H9 (cell line): ENCODE measurements at regions not wholly inside any gene's neighbourhood (a gene's known extent, or its start where the extent isn't known, plus 50 kb on each side); places are given as distances from the start of the nearest gene placed in this dataset.

ENCODE experiments used
- DNase-seq: peaks from one replicate; pipeline ENCODE4 v3.0.0-alpha.2; 2017
- H2AFZ ChIP-seq: one replicate; pipeline ENCODE4 v1.6.1; 2013; ENCODE audit warnings: mild to moderate bottlenecking, low read length, control low read depth, moderate library complexity
- H2AK5ac ChIP-seq: 2 replicates; pipeline ENCODE4 v1.6.1; 2013; ENCODE audit warnings: low read length, control low read depth, mixed read lengths; ENCODE audit not compliant: insufficient read length
- H2BK120ac ChIP-seq: one replicate; pipeline ENCODE4 v1.6.1; 2013; ENCODE audit warnings: low read depth, mild to moderate bottlenecking, low read length, control low read depth, inconsistent platforms; ENCODE audit not compliant: poor library complexity, severe bottlenecking
- H2BK12ac ChIP-seq: 2 replicates; pipeline ENCODE4 v1.6.1; 2013; ENCODE audit warnings: low read length, control low read depth, mixed read lengths, low read depth; ENCODE audit not compliant: insufficient read length
- H2BK15ac ChIP-seq: 2 replicates; pipeline ENCODE4 v1.6.1; 2013; ENCODE audit warnings: low read depth, low read length, control low read depth
- H2BK20ac ChIP-seq: one replicate; pipeline ENCODE4 v1.6.1; 2013; ENCODE audit warnings: low read depth, mild to moderate bottlenecking, low read length, control low read depth, inconsistent platforms; ENCODE audit not compliant: poor library complexity, severe bottlenecking
- H2BK5ac ChIP-seq: 2 replicates; pipeline ENCODE4 v1.6.1; 2013; ENCODE audit warnings: low read length, control low read depth, mixed read lengths; ENCODE audit not compliant: insufficient read length
- H3K14ac ChIP-seq: 2 replicates; pipeline ENCODE4 v1.6.1; 2013; ENCODE audit warnings: low read length, control low read depth; ENCODE audit not compliant: insufficient read depth
- H3K18ac ChIP-seq: 2 replicates; pipeline ENCODE4 v1.6.1; 2013; ENCODE audit warnings: low read depth, mild to moderate bottlenecking, mixed read lengths, low read length, control low read depth; ENCODE audit not compliant: insufficient read length
- H3K23ac ChIP-seq: 2 replicates; pipeline ENCODE4 v1.6.1; 2013; ENCODE audit warnings: low read length, control low read depth, mixed read lengths, low read depth; ENCODE audit not compliant: insufficient read length
- H3K23me2 ChIP-seq: 2 replicates; pipeline ENCODE4 v1.6.1; 2013; ENCODE audit warnings: low read depth, mild to moderate bottlenecking, mixed read lengths, low read length, control low read depth; ENCODE audit not compliant: insufficient read length, poor library complexity, severe bottlenecking
- H3K27ac ChIP-seq: 2 replicates; pipeline ENCODE4 v1.5.1; 2013; ENCODE audit warnings: low read length, control low read depth, mixed read lengths, low read depth; ENCODE audit not compliant: insufficient read length
- H3K27me3 ChIP-seq: 2 replicates; pipeline ENCODE4 v1.6.1; 2013; ENCODE audit warnings: low read length, control low read depth, inconsistent platforms; ENCODE audit not compliant: insufficient read depth
- H3K4ac ChIP-seq: 2 replicates; pipeline ENCODE4 v1.6.1; 2013; ENCODE audit warnings: low read depth, mild to moderate bottlenecking, control low read depth, inconsistent platforms, low read length, moderate library complexity
- H3K4me1 ChIP-seq: 2 replicates; pipeline ENCODE4 v1.6.1; 2013; ENCODE audit warnings: low read length, control low read depth, inconsistent platforms; ENCODE audit not compliant: insufficient read depth
- H3K4me2 ChIP-seq: 2 replicates; pipeline ENCODE4 v1.6.1; 2013; ENCODE audit warnings: low read length, control low read depth, mixed read lengths; ENCODE audit not compliant: insufficient read length, insufficient read depth
- H3K56ac ChIP-seq: 2 replicates; pipeline ENCODE4 v1.6.1; 2013; ENCODE audit warnings: low read depth, mild to moderate bottlenecking, mixed read lengths, low read length, control low read depth; ENCODE audit not compliant: insufficient read length
- H3K79me1 ChIP-seq: 2 replicates; pipeline ENCODE4 v1.6.1; 2013; ENCODE audit warnings: low read depth, mild to moderate bottlenecking, moderate library complexity, low read length, control low read depth, inconsistent platforms; ENCODE audit not compliant: insufficient read depth, poor library complexity, severe bottlenecking
- H3K79me2 ChIP-seq: 2 replicates; pipeline ENCODE4 v1.6.1; 2013; ENCODE audit warnings: low read length, control low read depth, inconsistent platforms; ENCODE audit not compliant: insufficient read depth
- H3K9ac ChIP-seq: 2 replicates; pipeline ENCODE4 v1.6.1; 2013; ENCODE audit warnings: low read length, control low read depth, mixed read lengths; ENCODE audit not compliant: insufficient read length; ENCODE audit errors: extremely low read depth
- H3K9me3 ChIP-seq: one replicate; pipeline ENCODE4 v1.6.1; 2013; ENCODE audit warnings: low read depth, low read length, inconsistent platforms; ENCODE audit not compliant: control insufficient read depth
- H3T11ph ChIP-seq: one replicate; pipeline ENCODE4 v1.6.1; 2013; ENCODE audit warnings: mild to moderate bottlenecking, low read length, control low read depth, inconsistent platforms
- H4K20me1 ChIP-seq: one replicate; pipeline ENCODE4 v1.6.1; 2013; ENCODE audit not compliant: control insufficient read depth, insufficient read length, insufficient read depth
- H4K5ac ChIP-seq: 2 replicates; pipeline ENCODE4 v1.6.1; 2013; ENCODE audit warnings: low read depth, mild to moderate bottlenecking, mixed read lengths, low read length, control low read depth; ENCODE audit not compliant: insufficient read length
- H4K8ac ChIP-seq: replicated peaks from 2 replicates; pipeline ENCODE4 v1.6.1; 2013; ENCODE audit warnings: low read length, control low read depth, mixed read lengths, low read depth; ENCODE audit not compliant: insufficient read length
- H4K91ac ChIP-seq: 2 replicates; pipeline ENCODE4 v1.6.1; 2013; ENCODE audit warnings: low read depth, mild to moderate bottlenecking, moderate library complexity, mixed read lengths, low read length, control low read depth; ENCODE audit not compliant: insufficient read length
- H3K27ac Mint-ChIP-seq, 3 experiments: 2 replicates in 2 of 3; 3 replicates in 1 of 3; pipeline ENCODE4 v1.8.0; 2020 to 2021; ENCODE audit warnings: mixed read lengths in 3 of 3, mild to moderate bottlenecking in 1 of 3, moderate library complexity in 1 of 3
- H3K27me3 Mint-ChIP-seq: 2 replicates; pipeline ENCODE4 v1.8.0; 2021; ENCODE audit warnings: low read depth, mild to moderate bottlenecking, moderate library complexity, mixed read lengths
- H3K36me3 Mint-ChIP-seq, 3 experiments: 2 replicates in 2 of 3; 3 replicates in 1 of 3; pipeline ENCODE4 v1.8.0; 2020 to 2021; ENCODE audit warnings: low read depth in 3 of 3, mixed read lengths in 3 of 3; ENCODE audit not compliant: insufficient read depth in 1 of 3
- H3K4me1 Mint-ChIP-seq, 2 experiments: 2 replicates each; pipeline ENCODE4 v1.8.0; 2020; ENCODE audit warnings: mixed read lengths in 2 of 2
- H3K4me3 Mint-ChIP-seq, 2 experiments: 2 replicates in 1 of 2; 3 replicates in 1 of 2; pipeline ENCODE4 v1.8.0; 2020 to 2021; ENCODE audit warnings: mild to moderate bottlenecking in 2 of 2, mixed read lengths in 2 of 2, moderate library complexity in 1 of 2
- H3K9me3 Mint-ChIP-seq, 2 experiments: 2 replicates in 1 of 2; 3 replicates in 1 of 2; pipeline ENCODE4 v1.8.0; 2020; ENCODE audit warnings: mild to moderate bottlenecking in 2 of 2, mixed read lengths in 2 of 2, moderate library complexity in 1 of 2
- WGBS: extraction: QIAGEN DNeasy Blood & Tissue Kit; methylation state at CpG from one replicate; pipeline ENCODE4 v1.1.7; 2013; ENCODE audit warnings: missing lambda C conversion rate, low lambda C conversion rate, mixed read lengths; ENCODE audit not compliant: insufficient read length; ENCODE audit errors: extremely low coverage; 5-methylcytosine and 5-hydroxymethylcytosine counted together
- TF ChIP-seq, protein P1 (sequence below): fragments of 200-600 bp; sonication (generic); conservative IDR thresholded peaks from 3 replicates; pipeline ENCODE4 v1.8.0; 2021; ENCODE audit warnings: antibody characterized with exemption, mild to moderate bottlenecking

DNA sequence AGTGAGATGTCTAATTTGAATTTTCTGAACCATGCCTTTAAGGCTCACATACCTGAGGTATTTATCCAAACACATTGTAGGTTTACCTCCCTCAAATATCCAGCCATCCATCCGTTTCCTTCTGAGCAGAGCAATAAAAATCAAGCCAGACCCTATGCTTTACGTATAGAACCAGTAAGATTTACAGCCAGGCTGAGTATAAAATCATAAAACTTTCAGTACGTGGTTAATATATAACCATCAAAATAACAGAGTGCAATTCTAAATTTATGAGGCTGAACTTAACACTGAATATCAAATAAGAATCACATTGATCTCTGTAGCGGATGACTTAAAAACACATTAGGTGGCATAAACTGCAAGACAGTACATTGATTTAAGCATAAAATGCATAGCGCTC lies 877.9 kb upstream of the WWC1 start:
- H3K27ac Mint-ChIP-seq: no peak overlapping the region
- Histone ChIP-seq H4K91ac (no peak overlapping the region), H3K27ac (no peak overlapping the region), H3K79me1 (no peaks in the 10 kb centered on the region), H4K20me1 (no peaks in the 10 kb centered on the region), H3K9me3 (no peaks in the 10 kb centered on the region), H2AFZ (no peak overlapping the region), H3K4me2 (no peak overlapping the region), H2BK12ac (no peak overlapping the region), H3K56ac (no peak overlapping the region), H3K14ac (no peak overlapping the region), H3K23me2 (no peaks in the 10 kb centered on the region), H2BK15ac (no peak overlapping the region), H3K18ac (no peak overlapping the region), H3K9ac (no peak overlapping the region), H4K8ac (no peak overlapping the region), H3K23ac (no peak overlapping the region), H2BK20ac (no peak overlapping the region), H2BK120ac (no peak overlapping the region), H3T11ph (no peak overlapping the region), H2BK5ac (no peak overlapping the region), H3K4me1 (no peaks in the 10 kb centered on the region), H3K4ac (no peak overlapping the region), H3K79me2 (no peaks in the 10 kb centered on the region), H4K5ac (no peak overlapping the region), H2AK5ac (no peak overlapping the region), H3K27me3 (no peaks in the 10 kb centered on the region)
- H3K9me3 Mint-ChIP-seq: no peaks in the 10 kb centered on the region
- H3K27me3 Mint-ChIP-seq: no peaks in the 10 kb centered on the region
- H3K4me1 Mint-ChIP-seq: peaks cover 20 to 21% of the 10 kb centered on the region in 2 experiments
- H3K36me3 Mint-ChIP-seq: no peaks in the 10 kb centered on the region
- no peak overlapping the region for H3K4me3 Mint-ChIP-seq
- DNase-seq: no peak
- no CpG with 5 or more reads among the region's 5 CpGs for WGBS
- TF ChIP-seq, protein P1, sequence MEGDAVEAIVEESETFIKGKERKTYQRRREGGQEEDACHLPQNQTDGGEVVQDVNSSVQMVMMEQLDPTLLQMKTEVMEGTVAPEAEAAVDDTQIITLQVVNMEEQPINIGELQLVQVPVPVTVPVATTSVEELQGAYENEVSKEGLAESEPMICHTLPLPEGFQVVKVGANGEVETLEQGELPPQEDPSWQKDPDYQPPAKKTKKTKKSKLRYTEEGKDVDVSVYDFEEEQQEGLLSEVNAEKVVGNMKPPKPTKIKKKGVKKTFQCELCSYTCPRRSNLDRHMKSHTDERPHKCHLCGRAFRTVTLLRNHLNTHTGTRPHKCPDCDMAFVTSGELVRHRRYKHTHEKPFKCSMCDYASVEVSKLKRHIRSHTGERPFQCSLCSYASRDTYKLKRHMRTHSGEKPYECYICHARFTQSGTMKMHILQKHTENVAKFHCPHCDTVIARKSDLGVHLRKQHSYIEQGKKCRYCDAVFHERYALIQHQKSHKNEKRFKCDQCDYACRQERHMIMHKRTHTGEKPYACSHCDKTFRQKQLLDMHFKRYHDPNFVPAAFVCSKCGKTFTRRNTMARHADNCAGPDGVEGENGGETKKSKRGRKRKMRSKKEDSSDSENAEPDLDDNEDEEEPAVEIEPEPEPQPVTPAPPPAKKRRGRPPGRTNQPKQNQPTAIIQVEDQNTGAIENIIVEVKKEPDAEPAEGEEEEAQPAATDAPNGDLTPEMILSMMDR: no peak
